NCI-H345 treated with DMSO at 0.1 percent for 48 hours (cell line): ENCODE measurements at regions not wholly inside any gene's neighbourhood (a gene's known extent, or its start where the extent isn't known, plus 50 kb on each side); places are given as distances from the start of the nearest gene placed in this dataset.

ENCODE experiments used
- DNase-seq: peaks from one replicate; lab custom pipeline; 2025; ENCODE audit not compliant: unreplicated experiment; lab: John Stamatoyannopoulos, UW

GRCh38 chr10:131444286-131444685 lies 132.8 kb upstream of the TCERG1L start:
- DNase-seq, result no peak

- no peak for DNase-seq
Measured at GRCh38 chr10:131444862-131445461, 133.4 kb upstream of the TCERG1L start.

GRCh38 chr10:131445623-131446022 lies 134.1 kb upstream of the TCERG1L start:
- DNase-seq, result no peak

GRCh38 chr10:131446171-131446570 lies 134.7 kb upstream of the TCERG1L start:
- no peak for DNase-seq

DNA sequence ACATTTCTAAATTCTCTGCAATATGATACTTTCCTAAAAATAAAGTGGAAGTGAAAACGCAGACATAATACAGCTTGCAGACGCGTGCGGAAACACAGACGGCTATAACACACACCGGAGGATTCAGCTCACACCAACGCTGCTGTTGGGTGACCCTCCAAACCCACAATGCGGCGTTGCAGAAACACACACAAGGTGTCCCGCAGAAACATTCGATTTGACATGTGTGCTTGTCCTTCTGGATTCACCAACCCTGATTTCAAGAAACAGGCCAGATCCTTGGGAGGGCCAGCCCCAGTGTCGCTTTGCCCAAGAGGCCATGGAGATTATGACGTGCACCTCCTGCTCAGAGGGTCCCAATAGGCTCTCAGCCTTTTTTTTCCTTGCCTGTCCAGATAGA lies 136.7 kb upstream of the TCERG1L start:
- DNase-seq, result no peak

DNA sequence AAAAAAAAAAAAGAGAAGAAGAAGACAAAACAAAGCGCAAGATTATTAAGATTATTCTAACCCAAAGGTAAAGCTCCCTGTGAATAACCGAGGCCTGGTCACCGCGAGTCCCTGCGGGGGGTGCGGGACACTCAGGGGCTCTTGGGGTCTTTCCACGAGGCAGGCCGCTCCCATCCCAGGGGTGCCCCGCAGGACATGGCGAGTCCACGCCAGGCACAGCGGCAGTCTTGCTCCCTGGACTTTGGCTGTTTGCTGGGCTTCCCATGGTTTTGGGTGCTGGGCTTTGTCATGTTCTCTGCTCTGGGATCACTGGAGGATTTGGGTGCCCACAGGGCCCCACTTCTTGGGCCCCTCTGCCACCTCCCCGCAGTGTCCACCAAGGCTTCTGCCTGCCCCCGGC lies 137.4 kb upstream of the TCERG1L start:
- DNase-seq, result no peak

GRCh38 chr10:131450216-131450765 lies 138.8 kb upstream of the TCERG1L start:
- no peak for DNase-seq

- DNase-seq, result no peak
Measured at GRCh38 chr10:131451407-131452015, 140.0 kb upstream of the TCERG1L start.

DNA sequence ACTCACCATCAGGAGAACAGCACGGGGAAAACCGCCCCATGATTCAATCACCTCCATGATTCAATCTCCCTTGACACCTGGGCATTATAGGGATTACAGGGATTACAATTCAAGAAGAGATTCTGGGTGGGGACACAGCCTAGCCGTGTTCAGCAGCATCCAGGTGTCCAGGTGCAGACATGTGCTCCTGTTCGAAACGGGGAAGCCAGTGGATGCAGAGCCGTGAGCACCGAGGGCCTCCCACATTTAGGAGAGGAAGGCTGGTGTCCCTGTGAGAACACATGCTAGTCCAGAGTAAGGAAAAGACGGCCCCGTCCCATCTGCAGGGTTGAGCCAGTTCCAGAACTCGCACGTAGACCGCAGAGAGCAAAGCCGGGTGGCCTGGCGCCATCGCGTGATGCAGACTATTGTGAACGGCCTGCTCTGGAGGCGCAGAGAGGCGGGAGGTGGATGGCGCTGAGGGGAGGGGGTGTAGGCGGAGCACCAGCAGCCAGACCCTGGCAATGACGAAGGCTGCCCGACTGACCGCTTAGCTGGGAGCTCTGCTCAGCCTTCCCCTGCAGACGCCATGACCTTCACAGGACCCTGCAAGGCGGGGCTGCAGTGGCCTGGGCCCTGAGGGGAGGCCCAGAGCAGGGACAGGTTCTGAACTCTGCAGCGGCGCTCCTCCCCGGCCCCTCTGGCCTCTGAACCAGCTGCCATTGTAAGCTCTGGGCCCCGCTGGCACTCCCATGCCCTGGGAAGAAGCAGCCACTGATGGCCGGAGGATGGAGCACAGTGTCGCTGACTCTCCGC lies 141.6 kb upstream of the TCERG1L start:
- no peak for DNase-seq

- DNase-seq, result no peak
Measured at GRCh38 chr10:131453721-131454634, 142.5 kb upstream of the TCERG1L start.

DNA sequence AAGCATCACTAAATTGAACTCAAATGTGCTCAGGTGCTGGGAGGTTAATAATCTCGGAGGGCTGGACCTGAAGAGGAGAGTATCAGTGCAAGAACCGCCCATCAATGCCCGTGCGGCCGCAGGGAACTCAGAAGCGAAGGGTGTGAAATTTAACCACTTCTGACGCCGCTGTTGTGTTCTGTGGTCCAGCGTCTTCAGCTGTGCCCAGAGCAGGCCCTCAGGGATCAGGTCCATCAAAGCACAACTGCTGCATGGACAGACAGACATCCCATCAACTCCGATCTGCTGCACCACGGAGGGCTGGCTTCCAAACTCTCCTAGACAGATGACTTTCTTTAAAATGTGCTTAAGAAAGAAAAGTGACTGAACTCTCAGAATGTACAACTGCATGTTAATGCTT lies 144.9 kb upstream of the TCERG1L start:
- no peak for DNase-seq

DNA sequence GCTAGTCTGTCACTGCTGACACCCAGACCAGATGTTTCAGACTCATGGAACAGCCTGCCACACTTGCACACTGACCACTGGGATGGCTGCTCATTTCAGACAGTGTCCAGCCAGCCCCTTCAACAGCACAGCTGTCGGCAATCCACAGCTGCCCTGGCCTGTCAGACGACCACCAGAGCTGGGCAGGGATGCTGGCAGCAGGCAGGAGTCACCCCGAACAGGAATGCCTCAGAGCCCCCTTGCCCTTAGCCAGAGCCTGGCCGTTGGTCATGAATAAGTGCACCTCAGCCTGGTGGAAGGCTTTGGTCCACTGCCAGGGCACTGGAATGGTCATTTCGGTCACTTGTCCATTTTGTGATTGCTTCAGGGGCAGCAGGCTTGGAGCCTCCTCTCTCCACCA lies 149.6 kb upstream of the TCERG1L start:
- DNase-seq, result no peak

DNA sequence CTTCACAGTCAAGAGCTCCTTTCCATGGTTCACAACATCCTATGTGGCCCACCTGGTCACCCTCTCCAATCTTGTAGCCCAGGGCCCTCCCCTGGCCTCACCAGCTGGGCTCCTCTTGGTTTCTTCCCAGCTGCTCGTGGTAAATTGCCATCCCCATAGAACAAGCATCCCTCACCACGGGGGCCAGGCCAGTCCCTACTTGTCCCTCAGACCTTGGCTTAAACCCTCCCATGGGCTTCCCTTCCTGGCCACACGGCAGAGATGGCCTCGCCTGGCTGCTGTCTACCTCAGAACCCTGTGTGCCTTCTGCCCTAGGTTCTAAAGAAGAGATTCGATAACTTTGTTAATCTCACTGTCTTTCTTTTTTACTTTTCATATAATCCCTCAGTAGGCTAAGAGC lies 153.3 kb upstream of the TCERG1L start:
- DNase-seq, result no peak

DNA sequence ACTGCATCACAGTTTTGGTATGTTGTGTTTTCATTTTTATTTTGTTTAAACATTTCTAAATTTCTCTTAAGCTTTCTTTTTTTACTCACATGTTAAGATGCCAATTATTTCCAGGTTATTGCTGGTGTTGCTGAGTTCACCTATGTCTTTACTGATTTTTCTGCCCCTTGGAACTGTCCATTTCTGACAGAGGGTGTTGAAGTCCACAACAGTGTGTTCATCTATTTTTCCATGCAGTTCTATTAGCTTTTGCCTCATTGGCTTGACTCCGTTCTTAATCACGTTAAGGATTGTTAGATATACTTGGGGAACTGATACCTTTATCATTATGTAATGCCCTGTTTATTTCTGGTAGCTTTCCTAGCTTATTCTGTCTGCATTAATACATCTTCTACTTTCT lies 158.0 kb upstream of the TCERG1L start:
- no peak for DNase-seq

GRCh38 chr10:131473645-131474044 lies 162.1 kb upstream of the TCERG1L start:
- no peak for DNase-seq

- DNase-seq, result no peak
Measured at GRCh38 chr10:131474416-131474815, 162.9 kb upstream of the TCERG1L start.

- no peak for DNase-seq
Measured at GRCh38 chr10:131475043-131475442, 163.5 kb upstream of the TCERG1L start.

GRCh38 chr10:131475803-131476202 lies 164.3 kb upstream of the TCERG1L start:
- DNase-seq, result no peak

- no peak for DNase-seq
Measured at GRCh38 chr10:131477457-131478121, 166.1 kb upstream of the TCERG1L start.

GRCh38 chr10:131478377-131478989 lies 167.0 kb upstream of the TCERG1L start:
- no peak for DNase-seq
